Gastroesophageal sphincter (tissue), 3 donors: ENCODE measurements at regions not wholly inside any gene's neighbourhood (a gene's known extent, or its start where the extent isn't known, plus 50 kb on each side); places are given as distances from the start of the nearest gene placed in this dataset.

Experiments
- CTCF ChIP-seq, 4 experiments: fragments of 200-600 bp in 2 of 4; fragments of 450-650 bp in 2 of 4; sonication (generic) in 1 of 4; IDR thresholded peaks; one replicate each; pipeline ENCODE4 v1.5.1; 2017 to 2019; ENCODE audit warnings: antibody characterized with exemption in 4 of 4, mild to moderate bottlenecking in 2 of 4, moderate library complexity in 2 of 4
- EP300 ChIP-seq: sonication (generic); formaldehyde crosslinking; IDR thresholded peaks from one replicate; pipeline ENCODE4 v1.6.1; 2017; ENCODE audit warnings: antibody characterized with exemption, mild to moderate bottlenecking
- POLR2A ChIP-seq, 2 donors: fragments of 450-650 bp; IDR thresholded peaks; one replicate each; pipeline ENCODE4 v1.6.1; 2017; ENCODE audit warnings: antibody characterized with exemption in 2 of 2, mild to moderate bottlenecking in 2 of 2, moderate library complexity in 1 of 2
- POLR2AphosphoS5 ChIP-seq: sonication (generic); formaldehyde crosslinking; IDR thresholded peaks from one replicate; pipeline ENCODE4 v1.6.1; 2017; ENCODE audit warnings: antibody characterized with exemption

DNA sequence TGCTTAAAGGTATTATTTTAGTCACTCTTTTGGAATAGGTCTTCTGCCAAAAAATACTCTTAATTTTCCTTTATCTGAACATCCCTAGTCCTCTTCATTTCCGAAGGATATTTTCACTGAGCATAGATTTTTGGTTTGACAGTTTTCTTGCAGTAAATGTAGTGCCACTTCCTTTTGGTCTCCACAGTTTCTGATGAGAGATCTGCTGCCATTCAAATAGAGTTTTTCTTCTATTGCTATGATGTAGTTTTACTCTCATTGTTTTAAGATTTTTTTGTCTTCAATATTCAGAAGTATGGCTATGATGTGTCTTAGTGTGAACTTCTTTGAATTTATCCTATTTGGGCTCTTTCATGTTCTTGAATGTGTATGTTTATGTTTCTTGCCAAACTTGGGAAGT is 281.1 kb upstream of the SORL1-AS1 start:
- TF ChIP-seq CTCF (IDR thresholded peaks at IDR 0.05) = no peak
- TF ChIP-seq POLR2AphosphoS5 = no peak
- no peak for TF ChIP-seq POLR2A (IDR thresholded peaks at IDR 0.05)
- TF ChIP-seq EP300 = no peak
